ENCODE measurements at regions not wholly inside any gene's neighbourhood (a gene's known extent, or its start where the extent isn't known, plus 50 kb on each side); places are given as distances from the start of the nearest gene placed in this dataset.

DNA sequence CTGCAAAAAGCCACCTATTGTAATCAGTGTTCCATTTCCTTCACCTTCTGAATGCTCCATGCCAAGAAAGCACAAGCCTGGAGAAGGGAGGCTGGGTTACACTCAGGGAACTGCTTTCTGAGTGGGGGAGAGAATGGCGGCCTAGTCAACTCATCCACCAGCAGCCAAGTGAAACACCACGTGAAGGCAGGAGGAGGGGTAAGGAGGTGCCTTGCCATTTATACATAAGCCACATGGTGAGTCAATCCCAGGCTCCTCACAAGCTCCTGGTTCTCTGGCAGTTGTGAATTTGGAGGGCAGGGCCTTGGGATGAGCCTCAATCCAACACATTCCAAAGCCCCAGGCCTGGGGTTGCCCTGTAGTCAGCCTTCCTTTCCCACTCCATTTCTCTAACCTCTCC, 149.4 kb downstream of the CD24 start:
- Histone ChIP-seq H3K36me3 (no peaks in the 10 kb centered on the region), H3K4me3 (no peak overlapping the region), H3K4me1 (no peaks in the 10 kb centered on the region), H3K27me3 (no peaks in the 10 kb centered on the region), H3K27ac (no peak overlapping the region), H3K9me3 (no peaks in the 10 kb centered on the region)
- no peak for DNase-seq (ENCODE audit: extremely low spot score in 2 of 2)
- TF ChIP-seq POLR2AphosphoS5 (IDR thresholded peaks at IDR 0.05; ENCODE audit: insufficient read depth in 1 of 2, low read depth in 1 of 2) (no peak), POLR2A (IDR thresholded peaks at IDR 0.05) (no peak)
- TF ChIP-seq, protein P1, sequence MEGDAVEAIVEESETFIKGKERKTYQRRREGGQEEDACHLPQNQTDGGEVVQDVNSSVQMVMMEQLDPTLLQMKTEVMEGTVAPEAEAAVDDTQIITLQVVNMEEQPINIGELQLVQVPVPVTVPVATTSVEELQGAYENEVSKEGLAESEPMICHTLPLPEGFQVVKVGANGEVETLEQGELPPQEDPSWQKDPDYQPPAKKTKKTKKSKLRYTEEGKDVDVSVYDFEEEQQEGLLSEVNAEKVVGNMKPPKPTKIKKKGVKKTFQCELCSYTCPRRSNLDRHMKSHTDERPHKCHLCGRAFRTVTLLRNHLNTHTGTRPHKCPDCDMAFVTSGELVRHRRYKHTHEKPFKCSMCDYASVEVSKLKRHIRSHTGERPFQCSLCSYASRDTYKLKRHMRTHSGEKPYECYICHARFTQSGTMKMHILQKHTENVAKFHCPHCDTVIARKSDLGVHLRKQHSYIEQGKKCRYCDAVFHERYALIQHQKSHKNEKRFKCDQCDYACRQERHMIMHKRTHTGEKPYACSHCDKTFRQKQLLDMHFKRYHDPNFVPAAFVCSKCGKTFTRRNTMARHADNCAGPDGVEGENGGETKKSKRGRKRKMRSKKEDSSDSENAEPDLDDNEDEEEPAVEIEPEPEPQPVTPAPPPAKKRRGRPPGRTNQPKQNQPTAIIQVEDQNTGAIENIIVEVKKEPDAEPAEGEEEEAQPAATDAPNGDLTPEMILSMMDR (IDR thresholded peaks at IDR 0.05): no peak
- intact Hi-C loops (cut with DNase I): no loop called here

DNA sequence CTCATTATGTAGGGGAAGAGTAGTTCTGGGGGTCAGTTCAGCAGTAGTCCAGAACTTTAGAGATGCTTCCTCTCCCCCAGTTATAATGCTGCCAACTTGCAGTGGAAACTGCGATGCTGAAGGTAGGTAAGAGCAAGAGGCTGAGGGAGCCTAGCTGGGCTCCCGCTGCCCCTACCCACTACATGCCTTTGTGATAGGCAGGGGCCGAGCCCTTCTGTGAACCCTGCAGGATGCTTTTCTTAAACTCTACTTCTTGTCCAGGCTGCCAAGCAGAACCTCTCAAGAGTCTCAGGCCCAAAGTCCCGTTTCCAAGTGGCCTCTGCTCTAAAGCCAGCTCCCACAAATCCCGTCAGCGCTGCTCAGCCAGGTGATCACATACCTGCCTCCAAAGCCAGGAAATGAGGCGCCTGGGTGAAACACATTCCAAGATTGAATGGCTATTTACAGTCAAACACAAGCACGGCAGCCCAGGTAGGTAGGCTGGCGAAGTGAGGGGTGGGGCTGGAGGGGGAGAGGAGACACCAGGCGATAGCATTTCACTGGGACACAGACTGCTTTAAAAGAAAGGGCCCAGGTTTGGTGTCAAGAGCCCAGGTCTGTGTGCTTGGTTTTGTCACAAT, 150.7 kb downstream of the CD24 start:
- H3K9me3 ChIP-seq: no peaks in the 10 kb centered on the region

DNA sequence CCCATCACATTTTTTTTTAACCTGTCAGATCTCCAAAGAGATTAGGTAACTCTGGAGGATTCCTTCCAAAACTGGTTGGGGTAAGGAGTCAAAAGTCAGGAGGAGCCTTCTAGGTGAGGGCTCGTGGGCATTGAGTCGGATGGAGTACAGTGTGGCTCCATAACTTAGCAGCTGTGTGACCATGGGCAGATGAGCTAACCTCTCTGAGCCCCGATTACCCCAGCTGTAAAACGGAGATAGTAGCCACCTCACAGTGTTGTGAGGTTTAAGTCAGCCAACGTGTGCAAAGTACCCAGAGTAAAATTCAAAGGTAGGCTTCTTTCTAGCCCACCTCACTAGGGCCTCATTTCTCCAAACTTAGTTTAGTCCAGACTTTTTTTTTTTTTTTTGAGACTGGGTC, 151.5 kb downstream of the CD24 start:
- H3K4me1 ChIP-seq: no peaks in the 10 kb centered on the region
- H3K36me3 ChIP-seq: no peaks in the 10 kb centered on the region
- H3K27ac ChIP-seq: no peak overlapping the region
- H3K9me3 ChIP-seq: no peaks in the 10 kb centered on the region
- no peaks in the 10 kb centered on the region for H3K27me3 ChIP-seq
- H3K4me3 ChIP-seq: no peak overlapping the region
- TF ChIP-seq, protein P1 (IDR thresholded peaks at IDR 0.05): no peak
- TF ChIP-seq POLR2AphosphoS5 (IDR thresholded peaks at IDR 0.05; ENCODE audit: insufficient read depth in 1 of 2, low read depth in 1 of 2) (no peak), POLR2A (IDR thresholded peaks at IDR 0.05) (no peak)
- DNase-seq (ENCODE audit: extremely low spot score in 2 of 2): no peak
- intact Hi-C loops (cut with DNase I): no loop called here

More for the DNA sequence above, 150.7 kb downstream of the CD24 start:
- no peak overlapping the region for H3K27ac ChIP-seq
- DNase-seq (ENCODE audit: extremely low spot score in 2 of 2): no peak
- H3K4me3 ChIP-seq: no peak overlapping the region
- intact Hi-C loops (cut with DNase I): no loop called here
- TF ChIP-seq, protein P1 (IDR thresholded peaks at IDR 0.05): no peak
- TF ChIP-seq POLR2AphosphoS5 (IDR thresholded peaks at IDR 0.05; ENCODE audit: insufficient read depth in 1 of 2, low read depth in 1 of 2): no peak
- TF ChIP-seq POLR2A (IDR thresholded peaks at IDR 0.05): no peak
- H3K27me3 ChIP-seq: no peaks in the 10 kb centered on the region
- H3K36me3 ChIP-seq: no peaks in the 10 kb centered on the region
- H3K4me1 ChIP-seq: no peaks in the 10 kb centered on the region

DNA sequence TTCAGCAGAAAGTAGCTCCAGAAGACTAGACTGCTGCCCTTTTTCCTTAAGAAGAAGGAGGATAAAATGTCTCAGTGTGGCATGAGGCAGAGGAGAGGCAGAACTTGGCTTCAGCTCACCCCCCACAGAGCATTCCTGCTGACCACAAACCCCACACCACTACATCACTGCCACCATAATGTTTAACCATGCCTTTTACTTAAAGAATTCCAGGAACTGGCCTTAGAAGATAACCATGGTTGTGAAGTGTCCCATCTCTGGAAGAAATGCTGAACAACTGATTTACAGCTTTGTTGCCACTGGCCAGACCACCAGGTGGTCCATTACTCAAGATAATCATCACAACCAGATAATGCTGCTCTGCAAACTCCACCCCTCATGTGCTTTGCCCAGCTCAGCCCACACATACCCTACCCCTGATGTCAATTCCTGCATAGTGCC, 154.1 kb downstream of the CD24 start:
- no peaks in the 10 kb centered on the region for H3K9me3 ChIP-seq
- H3K4me1 ChIP-seq: no peaks in the 10 kb centered on the region
- no peak overlapping the region for H3K4me3 ChIP-seq
- no peaks in the 10 kb centered on the region for H3K36me3 ChIP-seq
- intact Hi-C loops (cut with DNase I): no loop called here
- no peak for DNase-seq (ENCODE audit: extremely low spot score in 2 of 2)
- H3K27ac ChIP-seq: no peak overlapping the region
- H3K27me3 ChIP-seq: no peaks in the 10 kb centered on the region
- TF ChIP-seq POLR2AphosphoS5 (IDR thresholded peaks at IDR 0.05; ENCODE audit: insufficient read depth in 1 of 2, low read depth in 1 of 2) (no peak), POLR2A (IDR thresholded peaks at IDR 0.05) (no peak)
- TF ChIP-seq, protein P1 (IDR thresholded peaks at IDR 0.05): no peak

DNA sequence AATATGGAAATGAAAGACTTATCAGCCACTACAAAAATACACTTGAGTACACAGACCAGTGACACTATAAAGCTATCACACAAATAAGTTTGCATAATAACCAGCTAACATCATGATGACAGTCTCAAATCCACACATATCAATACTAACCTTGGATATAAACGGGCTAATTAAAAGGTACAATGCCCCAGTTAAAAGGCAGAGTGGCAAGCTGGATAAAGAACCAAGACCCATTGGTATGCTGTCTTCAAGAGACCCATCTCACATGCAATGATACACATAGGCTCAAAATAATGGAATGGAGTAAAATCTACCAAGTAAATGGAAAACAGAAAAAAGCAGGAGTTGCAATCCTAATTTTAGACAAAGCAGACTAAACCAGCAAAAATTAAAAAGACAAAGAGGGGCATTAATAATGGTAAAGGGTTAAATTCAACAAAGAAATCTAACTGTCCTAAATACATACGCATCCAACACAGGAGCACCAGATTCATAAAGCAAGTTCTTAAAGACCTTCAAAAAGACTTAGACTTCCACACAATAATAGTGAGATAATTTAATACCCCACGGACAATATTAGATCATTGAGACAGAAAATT, 163.3 kb downstream of the CD24 start:
- DNase-seq (ENCODE audit: extremely low spot score in 2 of 2): no peak
- no peaks in the 10 kb centered on the region for H3K36me3 ChIP-seq
- TF ChIP-seq POLR2A (IDR thresholded peaks at IDR 0.05): no peak
- H3K4me1 ChIP-seq: no peaks in the 10 kb centered on the region
- peaks cover 37% of the 10 kb centered on the region for H3K9me3 ChIP-seq
- H3K27me3 ChIP-seq: no peaks in the 10 kb centered on the region
- intact Hi-C loops (cut with DNase I): no loop called here
- no peak overlapping the region for H3K27ac ChIP-seq
- no peak overlapping the region for H3K4me3 ChIP-seq
